ACC112 (cell line): ENCODE measurements at regions not wholly inside any gene's neighbourhood (a gene's known extent, or its start where the extent isn't known, plus 50 kb on each side); places are given as distances from the start of the nearest gene placed in this dataset.

Source experiments
- H2AFZ ChIP-seq: fragments of 200-600 bp; sonication (generic); one replicate; pipeline ENCODE4 v1.6.0; 2017; ENCODE audit warnings: antibody characterized with exemption, low read length; ENCODE audit not compliant: unreplicated experiment
- H3K27ac ChIP-seq: fragments of 200-600 bp; sonication (generic); 2 replicates; pipeline ENCODE4 v1.5.1; 2014; ENCODE audit warnings: low read depth, mild to moderate bottlenecking, antibody characterized with exemption, low read length, moderate library complexity
- H3K27me3 ChIP-seq: fragments of 200-600 bp; sonication (generic); 2 replicates; pipeline ENCODE4 v1.6.1; 2014; ENCODE audit warnings: mild to moderate bottlenecking, antibody characterized with exemption, low read length, moderate library complexity, mixed read lengths; ENCODE audit not compliant: insufficient read depth
- H3K36me3 ChIP-seq: fragments of 200-600 bp; sonication (generic); 2 replicates; pipeline ENCODE4 v1.6.1; 2016; ENCODE audit warnings: mild to moderate bottlenecking, antibody characterized with exemption, low read length, moderate library complexity, mixed read lengths; ENCODE audit not compliant: insufficient read depth
- H3K4me1 ChIP-seq: fragments of 200-600 bp; sonication (generic); one replicate; pipeline ENCODE4 v1.6.1; 2016; ENCODE audit warnings: low read length, mixed read lengths; ENCODE audit not compliant: insufficient read depth, unreplicated experiment, control insufficient read depth
- H3K4me3 ChIP-seq: fragments of 200-600 bp; sonication (generic); 2 replicates; pipeline ENCODE4 v1.5.1; 2014; ENCODE audit warnings: mild to moderate bottlenecking, low read depth, low read length
- H3K79me2 ChIP-seq: fragments of 200-600 bp; sonication (generic); one replicate; pipeline ENCODE4 v1.6.0; 2016; ENCODE audit warnings: low read length; ENCODE audit not compliant: control insufficient read depth, unreplicated experiment, insufficient read depth

GRCh38 chr5:58208674-58209073 is 251.2 kb downstream of the PLK2 start:
- no peak overlapping the region for H3K4me3 ChIP-seq

DNA sequence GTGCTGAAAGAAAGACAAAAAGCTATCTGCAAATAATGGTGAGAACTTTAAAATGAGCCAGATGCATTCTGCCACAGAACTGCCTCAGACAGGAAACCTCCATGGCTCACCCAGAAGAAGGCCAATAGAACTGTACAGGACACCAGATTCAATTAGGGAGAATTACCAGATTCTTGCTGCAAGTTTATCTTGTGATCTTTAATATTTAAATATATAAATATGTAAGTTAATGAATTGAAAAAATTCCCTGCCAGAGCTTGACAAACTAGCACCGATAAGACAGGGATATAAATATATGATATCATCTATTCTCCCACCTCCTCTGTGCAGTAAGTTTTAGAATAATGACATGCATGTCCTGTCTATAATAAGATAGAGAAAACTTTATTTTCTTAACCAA is 252.8 kb downstream of the PLK2 start:
- Histone ChIP-seq H3K27me3 (no peaks in the 10 kb centered on the region), H3K4me1 (no peaks in the 10 kb centered on the region), H2AFZ (no peak overlapping the region), H3K79me2 (no peaks in the 10 kb centered on the region), H3K4me3 (no peak overlapping the region), H3K36me3 (no peaks in the 10 kb centered on the region), H3K27ac (no peak overlapping the region)

More at GRCh38 chr5:58208674-58209073, 251.2 kb downstream of the PLK2 start:
- Histone ChIP-seq H3K79me2 (no peaks in the 10 kb centered on the region), H3K27ac (no peak overlapping the region), H3K27me3 (no peaks in the 10 kb centered on the region), H3K36me3 (no peaks in the 10 kb centered on the region), H2AFZ (no peak overlapping the region), H3K4me1 (no peaks in the 10 kb centered on the region)

GRCh38 chr5:58204966-58205365 is 254.9 kb downstream of the PLK2 start:
- no peaks in the 10 kb centered on the region for H3K27me3 ChIP-seq
- no peaks in the 10 kb centered on the region for H3K36me3 ChIP-seq
- H2AFZ ChIP-seq, result no peak overlapping the region
- H3K4me3 ChIP-seq, result no peak overlapping the region
- no peak overlapping the region for H3K27ac ChIP-seq
- no peaks in the 10 kb centered on the region for H3K79me2 ChIP-seq
- H3K4me1 ChIP-seq, result no peaks in the 10 kb centered on the region

GRCh38 chr5:58202941-58203444 is 256.9 kb downstream of the PLK2 start:
- no peaks in the 10 kb centered on the region for H3K27me3 ChIP-seq
- H3K4me1 ChIP-seq, result no peaks in the 10 kb centered on the region
- no peaks in the 10 kb centered on the region for H3K36me3 ChIP-seq
- no peak overlapping the region for H3K27ac ChIP-seq
- H2AFZ ChIP-seq, result no peak overlapping the region
- H3K79me2 ChIP-seq, result no peaks in the 10 kb centered on the region
- no peak overlapping the region for H3K4me3 ChIP-seq

DNA sequence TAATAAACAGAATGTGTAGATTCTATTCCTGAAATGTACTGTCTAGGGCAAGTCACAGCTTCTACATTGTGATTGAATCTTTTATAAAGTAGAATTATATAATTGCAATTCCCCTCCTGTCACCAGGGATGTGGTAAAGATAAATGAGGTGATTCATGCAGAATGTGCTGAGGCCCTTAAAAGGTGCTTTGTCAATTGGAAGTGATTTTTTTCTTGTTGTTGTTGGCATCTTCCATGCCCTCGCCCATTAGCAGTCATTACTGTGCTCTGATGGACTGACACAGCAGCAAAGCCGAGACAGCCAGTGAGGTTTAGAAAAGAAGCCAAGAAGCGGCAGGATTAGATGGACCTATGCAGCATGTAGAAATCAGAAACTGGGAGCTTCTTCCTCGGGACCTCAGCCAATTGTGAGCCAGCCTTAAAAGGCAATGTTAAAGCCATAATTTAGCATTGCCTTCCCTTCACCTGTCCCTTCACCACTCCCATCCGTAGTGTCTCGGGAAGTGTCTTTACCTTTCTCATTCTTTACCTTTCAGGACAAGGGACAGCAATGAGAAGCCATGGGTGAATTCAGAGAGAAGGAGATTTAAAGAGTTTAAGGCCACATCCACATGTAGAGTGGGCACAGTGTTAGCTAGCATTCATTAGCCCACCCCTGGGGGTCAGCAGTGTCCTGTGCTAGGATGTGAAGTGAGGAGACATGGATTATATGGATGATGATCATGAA is 257.8 kb downstream of the PLK2 start:
- Histone ChIP-seq H3K27ac (no peak overlapping the region), H3K36me3 (no peaks in the 10 kb centered on the region), H3K79me2 (no peaks in the 10 kb centered on the region)

DNA sequence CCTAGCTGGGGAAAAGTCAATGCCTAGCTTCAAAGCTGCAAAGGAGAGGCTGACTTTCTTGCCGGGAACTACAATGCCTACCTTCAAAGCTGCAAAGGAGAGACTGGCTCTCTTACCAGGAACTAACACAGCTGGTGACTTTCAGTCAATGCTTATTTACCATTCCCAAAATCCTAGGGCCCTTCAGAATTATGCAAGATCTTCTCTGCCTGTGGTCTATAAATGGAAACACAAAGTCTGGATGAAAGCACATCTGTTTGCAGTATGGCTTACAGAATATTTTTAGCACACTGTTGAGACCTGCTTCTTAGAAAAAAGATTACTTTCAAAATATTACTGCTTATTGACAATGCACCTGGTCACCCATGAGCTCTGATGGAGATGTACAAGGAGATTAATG is 259.4 kb downstream of the PLK2 start:
- no peaks in the 10 kb centered on the region for H3K79me2 ChIP-seq
- H3K4me3 ChIP-seq, result no peak overlapping the region
- H2AFZ ChIP-seq, result no peak overlapping the region
- H3K27ac ChIP-seq, result no peak overlapping the region
- no peaks in the 10 kb centered on the region for H3K4me1 ChIP-seq
- no peaks in the 10 kb centered on the region for H3K36me3 ChIP-seq
- no peaks in the 10 kb centered on the region for H3K27me3 ChIP-seq

More for the DNA sequence above, 257.8 kb downstream of the PLK2 start:
- no peak overlapping the region for H3K4me3 ChIP-seq
- no peaks in the 10 kb centered on the region for H3K4me1 ChIP-seq
- H3K27me3 ChIP-seq, result no peaks in the 10 kb centered on the region
- no peak overlapping the region for H2AFZ ChIP-seq

GRCh38 chr5:58199087-58199486 is 260.8 kb downstream of the PLK2 start:
- Histone ChIP-seq H3K27ac (no peak overlapping the region), H3K4me1 (no peaks in the 10 kb centered on the region), H3K36me3 (no peaks in the 10 kb centered on the region), H2AFZ (no peak overlapping the region), H3K27me3 (no peaks in the 10 kb centered on the region), H3K79me2 (no peaks in the 10 kb centered on the region), H3K4me3 (no peak overlapping the region)

GRCh38 chr5:58198330-58198729 is 261.6 kb downstream of the PLK2 start:
- H3K4me3 ChIP-seq, result no peak overlapping the region
- no peaks in the 10 kb centered on the region for H3K36me3 ChIP-seq
- no peaks in the 10 kb centered on the region for H3K27me3 ChIP-seq
- no peaks in the 10 kb centered on the region for H3K4me1 ChIP-seq
- no peak overlapping the region for H3K27ac ChIP-seq
- H3K79me2 ChIP-seq, result no peaks in the 10 kb centered on the region
- no peak overlapping the region for H2AFZ ChIP-seq

DNA sequence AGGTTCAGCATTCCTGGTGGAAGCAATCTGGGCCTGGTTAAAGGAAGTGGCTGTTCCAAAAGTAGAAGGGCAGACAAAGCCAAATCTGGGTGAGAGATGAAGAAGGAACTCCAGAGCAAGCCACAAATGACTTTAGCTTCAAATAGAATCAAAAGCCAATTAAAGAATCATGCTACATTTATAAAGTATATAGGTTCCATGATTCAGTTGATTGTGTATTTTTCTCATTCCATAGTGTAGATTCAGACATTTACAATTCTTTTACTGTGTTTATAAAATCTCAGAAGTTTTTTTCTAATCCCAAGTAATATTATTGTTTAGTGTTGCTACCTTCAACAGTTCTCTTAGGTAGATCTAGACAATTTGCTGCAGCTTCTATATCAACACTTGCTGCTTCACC is 262.0 kb downstream of the PLK2 start:
- no peak overlapping the region for H2AFZ ChIP-seq
- H3K27ac ChIP-seq, result no peak overlapping the region
- no peaks in the 10 kb centered on the region for H3K4me1 ChIP-seq
- H3K36me3 ChIP-seq, result no peaks in the 10 kb centered on the region
- H3K27me3 ChIP-seq, result no peaks in the 10 kb centered on the region
- H3K79me2 ChIP-seq, result no peaks in the 10 kb centered on the region
- H3K4me3 ChIP-seq, result no peak overlapping the region

- Histone ChIP-seq H3K4me3 (no peak overlapping the region), H2AFZ (no peak overlapping the region), H3K36me3 (no peaks in the 10 kb centered on the region), H3K4me1 (peaks cover 33% of the 10 kb centered on the region), H3K79me2 (no peaks in the 10 kb centered on the region), H3K27ac (no peak overlapping the region), H3K27me3 (no peaks in the 10 kb centered on the region)
These were observed 268.4 kb downstream of the PLK2 start for GRCh38 chr5:58191443-58191842.

GRCh38 chr5:58188262-58188651 is 271.6 kb downstream of the PLK2 start:
- H3K27me3 ChIP-seq, result no peaks in the 10 kb centered on the region
- no peaks in the 10 kb centered on the region for H3K79me2 ChIP-seq
- H3K36me3 ChIP-seq, result no peaks in the 10 kb centered on the region
- H3K4me3 ChIP-seq, result peak overlapping the region; percentile 28
- H3K27ac ChIP-seq, result peak overlapping the region; percentile 48
- H3K4me1 ChIP-seq, result peaks cover 54% of the 10 kb centered on the region
- peak overlapping the region; percentile 3 for H2AFZ ChIP-seq
